ENCODE measurements at regions not wholly inside any gene's neighbourhood (a gene's known extent, or its start where the extent isn't known, plus 50 kb on each side); places are given as distances from the start of the nearest gene placed in this dataset.

DNA sequence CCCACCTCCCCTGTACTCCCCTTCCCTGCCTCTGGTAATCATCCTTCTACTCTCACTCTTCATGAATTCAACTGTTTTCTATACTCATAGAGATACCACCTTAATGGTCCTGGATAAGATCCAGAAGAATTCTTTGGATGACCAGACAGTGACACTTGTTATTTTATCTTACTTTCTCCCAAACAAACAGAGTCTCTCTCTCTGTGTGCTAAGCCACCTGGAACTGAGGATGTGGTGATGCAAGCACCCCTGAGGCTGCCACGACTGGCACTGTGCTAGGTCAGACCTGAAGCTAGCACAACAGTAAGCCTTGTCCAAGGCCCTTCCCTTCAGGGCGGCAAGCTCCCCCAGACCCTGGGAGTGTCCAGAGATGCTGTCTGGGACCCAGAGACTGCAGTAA lies 250.2 kb downstream of the C12orf50 start:
- no peak for TF ChIP-seq POLR2A (IDR thresholded peaks at IDR 0.05; ENCODE audit: low read depth, low read length)
- TF ChIP-seq SPI1 (IDR thresholded peaks at IDR 0.05; ENCODE audit: low read depth, low read length): no peak
- no peak for TF ChIP-seq POLR2AphosphoS5 (IDR thresholded peaks at IDR 0.05; ENCODE audit: low read depth, low read length)
- no peak for TF ChIP-seq TAF1 (IDR thresholded peaks at IDR 0.05; ENCODE audit: low read depth, low read length)
- TF ChIP-seq POU2F2 (IDR thresholded peaks at IDR 0.05; ENCODE audit: low read depth, low read length): no peak
- no peak for TF ChIP-seq PAX5 (IDR thresholded peaks at IDR 0.05; ENCODE audit: insufficient read depth, low read length, severe bottlenecking)

Measured in GM12891 (cell line).